Activated CD8-positive, alpha-beta T cell treated with anti-CD3 and anti-CD28 coated beads, Interleukin-2, amount 10 ng/mL, durations not matched to agents 7 days and 5 days (primary cell): ENCODE measurements at regions not wholly inside any gene's neighbourhood (a gene's known extent, or its start where the extent isn't known, plus 50 kb on each side); places are given as distances from the start of the nearest gene placed in this dataset.
"Not testable (repeated sequence)": the region's sequence is repeated elsewhere in the genome, so short reads cannot be mapped to it uniquely, and the experiment has no call there.

ENCODE experiments used
- ATAC-seq: fragments of 150-1000 bp; cut with Tn5 transposase; one replicate; pipeline ENCODE4 v1.10.0; 2021; ENCODE audit warnings: moderate library complexity
- CTCF ChIA-PET: fragments of 350-600 bp; sonication (Branson Sonifier 250); formaldehyde crosslinking; loops from one replicate; lab custom pipeline; 2021; ENCODE audit warnings: antibody characterized with exemption; lab: Charles Lee
- POLR2A ChIA-PET: fragments of 350-600 bp; sonication (Branson Sonifier 250); formaldehyde crosslinking; loops from one replicate; lab custom pipeline; 2021; ENCODE audit warnings: antibody characterized with exemption; lab: Charles Lee
- DNase-seq: peaks from one replicate; pipeline ENCODE4 v3.0.0-alpha.2; 2020
- H3K27ac Mint-ChIP-seq: one replicate; pipeline ENCODE4 v1.8.0; 2021; ENCODE audit warnings: mild to moderate bottlenecking, mixed read lengths
- H3K27me3 Mint-ChIP-seq: one replicate; pipeline ENCODE4 v1.8.0; 2021; ENCODE audit warnings: low read depth, mixed read lengths
- H3K36me3 Mint-ChIP-seq: one replicate; pipeline ENCODE4 v1.8.0; 2021; ENCODE audit warnings: low read depth, mixed read lengths
- H3K4me1 Mint-ChIP-seq: one replicate; pipeline ENCODE4 v1.8.0; 2021; ENCODE audit warnings: low read depth, mixed read lengths
- H3K4me3 Mint-ChIP-seq: one replicate; pipeline ENCODE4 v1.8.0; 2021; ENCODE audit warnings: mild to moderate bottlenecking, mixed read lengths
- H3K9me3 Mint-ChIP-seq: one replicate; pipeline ENCODE4 v1.8.0; 2022; ENCODE audit warnings: mixed read lengths; ENCODE audit not compliant: insufficient read depth

- H3K9me3 Mint-ChIP-seq, result peaks cover 6% of the 10 kb centered on the region
- no peak overlapping the region for H3K4me3 Mint-ChIP-seq
- H3K36me3 Mint-ChIP-seq, result no peaks in the 10 kb centered on the region
- H3K27me3 Mint-ChIP-seq, result no peaks in the 10 kb centered on the region
- no peaks in the 10 kb centered on the region for H3K4me1 Mint-ChIP-seq
- ATAC-seq (no peak), DNase-seq (no peak)
- ChIA-PET CTCF (no interaction called here), POLR2A (no interaction called here)
- H3K27ac Mint-ChIP-seq, result no peak overlapping the region
Observed at GRCh38 chrX:94901849-94902248, 1227.8 kb downstream of the FAM133A start.

- no peak for DNase-seq
- no peak for ATAC-seq
- Mint-ChIP-seq H3K27ac (no peak overlapping the region), H3K4me3 (no peak overlapping the region), H3K4me1 (no peaks in the 10 kb centered on the region), H3K36me3 (no peaks in the 10 kb centered on the region), H3K9me3 (no peaks in the 10 kb centered on the region), H3K27me3 (no peaks in the 10 kb centered on the region)
- ChIA-PET POLR2A (no interaction called here), CTCF (no interaction called here)
Observed at GRCh38 chrX:94908171-94908570, 1234.2 kb downstream of the FAM133A start.

DNA sequence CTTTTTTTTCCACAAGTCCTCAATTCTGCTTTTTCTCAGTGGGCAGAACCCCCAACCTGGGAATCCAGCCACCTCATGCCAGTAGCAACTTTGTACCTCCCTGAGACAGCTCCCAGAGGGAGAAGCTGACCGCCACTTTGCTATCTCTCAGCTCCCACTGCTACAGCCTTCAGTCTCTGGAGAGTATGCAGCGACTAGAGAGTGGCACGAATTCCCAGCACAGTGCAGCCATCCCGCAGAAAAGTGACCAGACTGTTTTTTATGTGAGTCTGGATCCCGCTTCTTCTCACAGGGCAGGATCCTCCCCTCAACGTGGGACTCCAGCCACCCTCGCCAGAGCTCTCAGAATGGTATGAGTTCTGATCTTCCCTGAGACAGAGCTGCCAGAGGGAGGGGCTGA, 1234.6 kb downstream of the FAM133A start:
- ChIA-PET POLR2A (no interaction called here), CTCF (no interaction called here)
- no peaks in the 10 kb centered on the region for H3K4me1 Mint-ChIP-seq
- H3K4me3 Mint-ChIP-seq, result no peak overlapping the region
- H3K27me3 Mint-ChIP-seq, result no peaks in the 10 kb centered on the region
- DNase-seq (no peak), ATAC-seq (no peak)
- no peaks in the 10 kb centered on the region for H3K36me3 Mint-ChIP-seq
- no peaks in the 10 kb centered on the region for H3K9me3 Mint-ChIP-seq
- H3K27ac Mint-ChIP-seq, result no peak overlapping the region

GRCh38 chrX:94914235-94914634, 1240.2 kb downstream of the FAM133A start:
- Mint-ChIP-seq H3K4me3 (no peak overlapping the region), H3K4me1 (no peaks in the 10 kb centered on the region), H3K36me3 (no peaks in the 10 kb centered on the region), H3K9me3 (no peaks in the 10 kb centered on the region), H3K27me3 (no peaks in the 10 kb centered on the region), H3K27ac (no peak overlapping the region)
- POLR2A ChIA-PET, result no interaction called here
- DNase-seq, result no peak
- CTCF ChIA-PET, result no interaction called here
- no peak for ATAC-seq

- H3K27ac Mint-ChIP-seq, result no peak overlapping the region
- ChIA-PET CTCF (no interaction called here), POLR2A (no interaction called here)
- ATAC-seq (no peak), DNase-seq (no peak)
- no peaks in the 10 kb centered on the region for H3K4me1 Mint-ChIP-seq
- H3K9me3 Mint-ChIP-seq, result peaks cover 5% of the 10 kb centered on the region
- H3K36me3 Mint-ChIP-seq, result no peaks in the 10 kb centered on the region
- no peaks in the 10 kb centered on the region for H3K27me3 Mint-ChIP-seq
- no peak overlapping the region for H3K4me3 Mint-ChIP-seq
Observed at GRCh38 chrX:94932278-94932965, 1258.4 kb downstream of the FAM133A start.

GRCh38 chrX:94936722-94937121, 1262.7 kb downstream of the FAM133A start:
- no peaks in the 10 kb centered on the region for H3K4me1 Mint-ChIP-seq
- H3K27ac Mint-ChIP-seq, result no peak overlapping the region
- H3K27me3 Mint-ChIP-seq, result no peaks in the 10 kb centered on the region
- ATAC-seq, result no peak
- peaks cover 5% of the 10 kb centered on the region for H3K9me3 Mint-ChIP-seq
- H3K36me3 Mint-ChIP-seq, result no peaks in the 10 kb centered on the region
- DNase-seq, result no peak
- ChIA-PET POLR2A (no interaction called here), CTCF (no interaction called here)
- no peak overlapping the region for H3K4me3 Mint-ChIP-seq

DNA sequence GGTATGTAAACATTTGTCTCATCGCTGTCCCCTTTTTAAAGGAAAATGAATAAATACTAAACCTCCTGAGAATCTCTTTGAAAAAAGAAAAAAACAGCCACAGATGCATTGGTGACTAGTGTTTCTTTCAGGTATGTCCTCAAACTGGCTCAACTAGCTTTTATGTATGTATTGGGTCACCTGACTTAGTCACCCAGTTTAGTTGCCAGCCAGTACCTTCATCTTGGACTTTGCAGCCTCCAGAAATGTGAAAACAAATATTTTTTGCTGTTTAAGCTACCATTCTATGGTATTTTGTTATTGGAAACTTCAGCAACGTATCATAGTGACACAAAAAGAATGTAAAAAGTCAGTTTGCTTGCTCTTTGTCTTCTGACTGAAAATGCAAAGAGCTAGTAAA, 1263.5 kb downstream of the FAM133A start:
- Mint-ChIP-seq H3K27ac (no peak overlapping the region), H3K4me3 (no peak overlapping the region), H3K4me1 (no peaks in the 10 kb centered on the region), H3K36me3 (no peaks in the 10 kb centered on the region), H3K27me3 (no peaks in the 10 kb centered on the region), H3K9me3 (peaks cover 5% of the 10 kb centered on the region)
- ATAC-seq, result no peak
- CTCF ChIA-PET, result no interaction called here
- POLR2A ChIA-PET, result no interaction called here
- no peak for DNase-seq

DNA sequence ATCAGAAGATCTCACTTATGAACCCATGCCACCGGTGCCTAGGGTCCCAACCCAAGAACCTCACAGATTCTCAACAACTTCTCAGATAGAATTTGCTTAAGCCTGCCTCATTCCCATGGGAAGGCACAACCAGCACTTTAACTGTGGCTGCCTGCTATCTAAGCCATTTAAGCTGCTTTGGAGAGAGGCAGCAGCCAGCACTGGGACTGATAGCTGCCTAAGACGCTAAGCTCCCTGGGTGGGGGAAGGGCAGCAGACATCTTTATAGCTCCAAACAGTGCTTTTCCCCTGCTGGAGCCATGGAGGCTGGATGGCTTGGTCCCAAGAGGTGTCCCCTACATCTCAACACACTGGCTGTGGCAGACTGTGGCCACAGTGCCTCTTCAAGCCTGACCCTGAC, 1268.6 kb downstream of the FAM133A start:
- no peak overlapping the region for H3K27ac Mint-ChIP-seq
- no peak for DNase-seq
- H3K9me3 Mint-ChIP-seq, result peaks cover 6% of the 10 kb centered on the region
- ChIA-PET POLR2A (no interaction called here), CTCF (no interaction called here)
- H3K36me3 Mint-ChIP-seq, result no peaks in the 10 kb centered on the region
- no peak overlapping the region for H3K4me3 Mint-ChIP-seq
- no peaks in the 10 kb centered on the region for H3K27me3 Mint-ChIP-seq
- H3K4me1 Mint-ChIP-seq, result no peaks in the 10 kb centered on the region
- ATAC-seq, result no peak

DNA sequence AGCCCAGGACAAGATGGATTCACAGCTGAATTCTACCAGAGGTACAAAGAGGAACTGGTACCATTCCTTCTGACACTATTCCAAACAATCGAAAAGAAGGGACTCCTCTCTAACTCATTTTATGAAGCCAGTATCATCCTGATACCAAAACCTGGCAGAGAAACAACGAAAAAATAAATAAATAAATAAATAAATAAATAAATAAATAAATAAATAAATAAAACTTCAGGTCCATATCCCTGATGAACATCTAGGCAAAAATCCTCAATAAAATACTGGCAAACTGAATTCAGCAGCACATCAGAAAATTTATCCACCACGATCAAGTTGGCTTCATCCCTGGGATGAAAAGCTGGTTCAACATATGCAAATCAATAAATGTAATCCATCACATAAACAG, 1272.1 kb downstream of the FAM133A start:
- H3K4me3 Mint-ChIP-seq, POLR2A ChIA-PET, DNase-seq, CTCF ChIA-PET, H3K27ac Mint-ChIP-seq, H3K27me3 Mint-ChIP-seq, H3K9me3 Mint-ChIP-seq, ATAC-seq, H3K36me3 Mint-ChIP-seq, H3K4me1 Mint-ChIP-seq: not testable (repeated sequence)

DNA sequence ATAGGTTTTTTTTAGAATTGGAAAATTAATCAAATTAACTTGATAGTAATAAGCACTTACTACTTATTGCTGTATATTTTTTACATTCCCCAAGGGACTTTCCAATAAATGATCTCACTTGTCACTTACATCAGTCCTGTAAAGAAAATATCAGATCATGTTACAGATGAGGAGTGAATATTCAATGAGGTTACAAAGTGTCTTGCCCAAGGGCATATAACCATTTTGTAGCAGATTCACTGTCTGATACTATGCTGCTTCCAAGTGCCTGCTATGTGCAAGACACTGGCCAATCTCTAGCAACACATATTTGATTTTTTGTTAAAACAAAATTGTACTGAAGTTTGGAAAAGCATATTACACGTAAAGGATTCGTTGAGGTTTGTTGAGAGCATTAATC, 1287.7 kb downstream of the FAM133A start:
- ATAC-seq, result no peak
- POLR2A ChIA-PET, result no interaction called here
- no peaks in the 10 kb centered on the region for H3K4me1 Mint-ChIP-seq
- no peak overlapping the region for H3K27ac Mint-ChIP-seq
- no peaks in the 10 kb centered on the region for H3K9me3 Mint-ChIP-seq
- no peak overlapping the region for H3K4me3 Mint-ChIP-seq
- DNase-seq, result no peak
- CTCF ChIA-PET, result no interaction called here
- no peaks in the 10 kb centered on the region for H3K36me3 Mint-ChIP-seq
- no peaks in the 10 kb centered on the region for H3K27me3 Mint-ChIP-seq

DNA sequence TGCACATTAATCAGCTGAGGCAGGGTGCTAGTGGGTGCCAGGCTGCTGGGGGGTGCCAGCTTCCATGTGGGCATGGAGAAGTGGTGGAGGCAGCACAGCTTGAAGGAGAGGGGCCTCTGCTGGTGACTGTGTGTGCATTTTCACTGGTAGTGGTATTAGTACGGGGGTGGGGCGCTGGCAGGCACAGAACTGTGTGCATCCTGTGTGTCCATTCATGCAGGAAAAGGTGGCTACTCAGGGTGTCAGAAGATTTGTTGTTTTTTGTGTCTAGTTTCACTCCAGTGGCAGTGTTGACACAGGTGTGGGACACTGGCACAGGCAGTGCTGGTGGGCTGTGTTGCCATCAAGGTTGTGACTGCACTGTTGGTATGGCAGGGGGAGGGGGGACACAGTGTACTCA, 1303.6 kb downstream of the FAM133A start:
- Mint-ChIP-seq H3K4me1 (no peaks in the 10 kb centered on the region), H3K4me3 (no peak overlapping the region), H3K27me3 (no peaks in the 10 kb centered on the region), H3K36me3 (no peaks in the 10 kb centered on the region), H3K9me3 (no peaks in the 10 kb centered on the region), H3K27ac (no peak overlapping the region)
- DNase-seq, result no peak
- ChIA-PET POLR2A (no interaction called here), CTCF (no interaction called here)
- no peak for ATAC-seq

GRCh38 chrX:94977986-94978385, 1304.0 kb downstream of the FAM133A start:
- H3K36me3 Mint-ChIP-seq, result no peaks in the 10 kb centered on the region
- H3K27me3 Mint-ChIP-seq, result no peaks in the 10 kb centered on the region
- DNase-seq (no peak), ATAC-seq (no peak)
- no peaks in the 10 kb centered on the region for H3K9me3 Mint-ChIP-seq
- H3K4me3 Mint-ChIP-seq, result no peak overlapping the region
- no peak overlapping the region for H3K27ac Mint-ChIP-seq
- H3K4me1 Mint-ChIP-seq, result no peaks in the 10 kb centered on the region
- POLR2A ChIA-PET, result no interaction called here
- CTCF ChIA-PET, result no interaction called here
